ENCODE measurements at regions not wholly inside any gene's neighbourhood (a gene's known extent, or its start where the extent isn't known, plus 50 kb on each side); places are given as distances from the start of the nearest gene placed in this dataset.

DNA sequence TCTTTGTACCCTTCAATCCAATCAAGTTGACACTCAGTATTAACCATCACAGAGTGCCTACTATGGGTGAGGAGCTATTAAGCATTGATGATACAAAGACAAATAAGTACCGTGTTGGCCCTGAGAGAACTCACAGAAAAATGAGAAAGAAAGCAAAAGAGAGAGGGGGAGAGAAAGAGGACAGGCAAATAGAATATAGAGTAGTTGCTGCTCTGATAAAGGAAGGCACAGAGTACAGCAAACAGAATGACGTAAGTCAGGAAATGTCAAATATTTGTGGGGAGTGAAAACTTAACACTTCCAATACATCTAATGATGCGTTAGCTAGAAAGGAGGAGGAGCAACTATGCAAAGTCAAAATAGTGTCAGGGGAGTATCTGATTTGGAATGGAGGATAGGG lies 320.6 kb upstream of the KCNH8 start (continued):
- TF ChIP-seq, protein P1, sequence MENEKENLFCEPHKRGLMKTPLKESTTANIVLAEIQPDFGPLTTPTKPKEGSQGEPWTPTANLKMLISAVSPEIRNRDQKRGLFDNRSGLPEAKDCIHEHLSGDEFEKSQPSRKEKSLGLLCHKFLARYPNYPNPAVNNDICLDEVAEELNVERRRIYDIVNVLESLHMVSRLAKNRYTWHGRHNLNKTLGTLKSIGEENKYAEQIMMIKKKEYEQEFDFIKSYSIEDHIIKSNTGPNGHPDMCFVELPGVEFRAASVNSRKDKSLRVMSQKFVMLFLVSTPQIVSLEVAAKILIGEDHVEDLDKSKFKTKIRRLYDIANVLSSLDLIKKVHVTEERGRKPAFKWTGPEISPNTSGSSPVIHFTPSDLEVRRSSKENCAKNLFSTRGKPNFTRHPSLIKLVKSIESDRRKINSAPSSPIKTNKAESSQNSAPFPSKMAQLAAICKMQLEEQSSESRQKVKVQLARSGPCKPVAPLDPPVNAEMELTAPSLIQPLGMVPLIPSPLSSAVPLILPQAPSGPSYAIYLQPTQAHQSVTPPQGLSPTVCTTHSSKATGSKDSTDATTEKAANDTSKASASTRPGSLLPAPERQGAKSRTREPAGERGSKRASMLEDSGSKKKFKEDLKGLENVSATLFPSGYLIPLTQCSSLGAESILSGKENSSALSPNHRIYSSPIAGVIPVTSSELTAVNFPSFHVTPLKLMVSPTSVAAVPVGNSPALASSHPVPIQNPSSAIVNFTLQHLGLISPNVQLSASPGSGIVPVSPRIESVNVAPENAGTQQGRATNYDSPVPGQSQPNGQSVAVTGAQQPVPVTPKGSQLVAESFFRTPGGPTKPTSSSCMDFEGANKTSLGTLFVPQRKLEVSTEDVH (IDR thresholded peaks at IDR 0.05; ENCODE audit: low read depth, partially characterized antibody) = no peak

DNA sequence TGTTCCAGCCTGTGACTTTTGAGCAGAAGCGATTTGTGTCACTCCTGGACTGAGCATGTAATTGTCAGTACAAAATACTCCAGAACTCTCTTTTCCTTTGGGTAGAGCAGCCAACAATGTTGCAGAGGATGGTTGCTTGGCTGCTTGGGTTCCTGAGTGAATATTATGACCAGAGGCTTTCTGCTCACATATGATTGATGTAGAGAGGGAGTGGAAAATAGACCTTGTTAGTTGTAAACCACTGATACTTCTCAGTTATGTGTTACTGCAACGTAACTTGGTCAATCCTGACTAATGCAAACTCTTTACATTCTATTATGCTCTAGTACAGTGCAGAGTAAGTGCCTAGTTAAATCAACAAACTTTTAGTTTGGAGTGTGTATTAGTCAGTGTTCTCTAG lies 322.6 kb upstream of the KCNH8 start:
- H3K79me2 ChIP-seq (ENCODE audit: control insufficient read depth, insufficient read depth, low read length) = no peaks in the 10 kb centered on the region
- H3K27ac ChIP-seq (ENCODE audit: extremely low read depth, low read depth, low read length) = no peak overlapping the region
- H3K4me1 ChIP-seq (replicated peaks in 1 of 2; ENCODE audit: control insufficient read depth in 2 of 2, insufficient read depth in 2 of 2, low read length in 2 of 2) = no peaks in the 10 kb centered on the region
- H3K9me1 ChIP-seq (ENCODE audit: control insufficient read depth, insufficient read depth, low read length) = no peaks in the 10 kb centered on the region
- ChIA-PET POLR2A (no interaction called here), CTCF (ENCODE audit: low intra/inter-chr PET ratio) (no interaction called here)
- no peaks in the 10 kb centered on the region for H3K27me3 ChIP-seq (ENCODE audit: control insufficient read depth in 2 of 2, insufficient read depth in 2 of 2, low read length in 2 of 2)
- H3K36me3 ChIP-seq (ENCODE audit: control insufficient read depth, insufficient read depth, low read length) = no peaks in the 10 kb centered on the region
- ATAC-seq (no peak), FAIRE-seq (no peak), DNase-seq (ENCODE audit: extremely low read depth in 1 of 4, low spot score in 3 of 4) (no peak)
- no peak overlapping the region for H3K9ac ChIP-seq (ENCODE audit: insufficient read depth in 1 of 2, low read depth in 2 of 2, low read length in 2 of 2)
- no TSS peak for BruUV-seq (replicated peaks)
- no peaks in the 10 kb centered on the region; the same call in 1 of the 2 replicates for H3K9me3 ChIP-seq (replicated peaks; ENCODE audit: control insufficient read depth, insufficient read depth, low read depth, low read length)
- TF ChIP-seq SMAD4 (CRISPR knock-in tag; conservative IDR thresholded peaks at IDR 0.05) (no peak), ZNF347 (CRISPR knock-in tag; IDR thresholded peaks at IDR 0.05; ENCODE audit: low read depth) (no peak), ZNF717 (CRISPR knock-in tag; IDR thresholded peaks at IDR 0.05) (no peak), ZNF407 (IDR thresholded peaks at IDR 0.05; ENCODE audit: low read depth) (no peak)
- TF ChIP-seq, protein P2, sequence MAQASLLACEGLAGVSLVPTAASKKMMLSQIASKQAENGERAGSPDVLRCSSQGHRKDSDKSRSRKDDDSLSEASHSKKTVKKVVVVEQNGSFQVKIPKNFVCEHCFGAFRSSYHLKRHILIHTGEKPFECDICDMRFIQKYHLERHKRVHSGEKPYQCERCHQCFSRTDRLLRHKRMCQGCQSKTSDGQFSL (CRISPR knock-in tag; IDR thresholded peaks at IDR 0.05) = no peak
- TF ChIP-seq, protein P2 (tag; IDR thresholded peaks at IDR 0.05) = no peak
- TF ChIP-seq, protein P3, sequence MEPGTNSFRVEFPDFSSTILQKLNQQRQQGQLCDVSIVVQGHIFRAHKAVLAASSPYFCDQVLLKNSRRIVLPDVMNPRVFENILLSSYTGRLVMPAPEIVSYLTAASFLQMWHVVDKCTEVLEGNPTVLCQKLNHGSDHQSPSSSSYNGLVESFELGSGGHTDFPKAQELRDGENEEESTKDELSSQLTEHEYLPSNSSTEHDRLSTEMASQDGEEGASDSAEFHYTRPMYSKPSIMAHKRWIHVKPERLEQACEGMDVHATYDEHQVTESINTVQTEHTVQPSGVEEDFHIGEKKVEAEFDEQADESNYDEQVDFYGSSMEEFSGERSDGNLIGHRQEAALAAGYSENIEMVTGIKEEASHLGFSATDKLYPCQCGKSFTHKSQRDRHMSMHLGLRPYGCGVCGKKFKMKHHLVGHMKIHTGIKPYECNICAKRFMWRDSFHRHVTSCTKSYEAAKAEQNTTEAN (CRISPR knock-in tag; IDR thresholded peaks at IDR 0.05) = no peak
- no peak overlapping the region for H2AFZ ChIP-seq (ENCODE audit: low read depth, low read length)
- no peak overlapping the region for H3K4me2 ChIP-seq (ENCODE audit: insufficient read depth, low read length)
- H4K20me1 ChIP-seq (replicated peaks; ENCODE audit: control insufficient read depth, insufficient read depth, low read length) = no peaks in the 10 kb centered on the region
- intact Hi-C loops (cut with micrococcal nuclease) = no loop called here
- in situ Hi-C loops (cut with MboI) = no loop called here
- no peak overlapping the region for H3K4me3 ChIP-seq
- WGBS (ENCODE audit: insufficient coverage, low coverage, missing lambda C conversion rate) = 2% methylated on average over 2 of the region's 2 CpGs

Measured in K562 (cell line).